HG02981 (cell line): ENCODE measurements at regions not wholly inside any gene's neighbourhood (a gene's known extent, or its start where the extent isn't known, plus 50 kb on each side); places are given as distances from the start of the nearest gene placed in this dataset.

ENCODE experiments used
- ATAC-seq: cut with Tn5 transposase; IDR thresholded peaks from one replicate; pipeline ENCODE4 v1.9.1; 2021; ENCODE audit warnings: mild to moderate bottlenecking, moderate library complexity; ENCODE audit not compliant: unreplicated experiment

- ATAC-seq = no peak
Measured at GRCh38 chr5:4857761-4858160, 282.4 kb upstream of the ADAMTS16 start.

DNA sequence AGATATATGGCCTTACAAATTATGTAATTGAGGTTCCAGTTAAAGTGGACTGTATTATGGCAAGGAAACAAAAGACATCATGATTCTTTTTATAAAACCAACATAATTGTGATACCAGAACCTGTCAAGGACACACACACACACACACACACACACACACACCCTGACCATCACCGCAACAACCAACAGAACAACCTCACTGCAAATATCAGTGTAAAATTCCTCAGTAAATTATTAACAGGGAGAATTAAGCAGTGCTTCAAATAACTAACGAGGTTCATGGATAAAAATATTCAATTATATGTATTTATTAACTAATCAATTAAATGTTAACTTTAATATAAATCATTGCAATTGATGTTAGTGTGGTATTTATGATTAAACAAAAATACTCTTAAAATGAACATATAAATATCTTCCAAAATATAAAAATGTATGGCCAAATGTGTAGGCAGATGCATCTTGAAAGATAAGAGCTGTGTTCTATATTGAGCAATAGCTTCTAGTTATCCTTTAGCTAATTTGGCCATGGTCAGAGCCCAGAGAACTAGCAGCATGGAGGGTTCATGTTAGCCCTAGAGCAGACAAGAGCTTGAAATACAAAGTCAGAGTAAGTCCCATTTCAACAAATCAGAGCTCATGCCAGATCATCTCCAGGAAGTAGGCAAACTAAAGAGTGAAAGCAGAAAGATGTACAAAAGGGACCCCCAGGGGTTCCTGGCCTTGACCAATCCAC lies 280.5 kb upstream of the ADAMTS16 start:
- no peak for ATAC-seq

DNA sequence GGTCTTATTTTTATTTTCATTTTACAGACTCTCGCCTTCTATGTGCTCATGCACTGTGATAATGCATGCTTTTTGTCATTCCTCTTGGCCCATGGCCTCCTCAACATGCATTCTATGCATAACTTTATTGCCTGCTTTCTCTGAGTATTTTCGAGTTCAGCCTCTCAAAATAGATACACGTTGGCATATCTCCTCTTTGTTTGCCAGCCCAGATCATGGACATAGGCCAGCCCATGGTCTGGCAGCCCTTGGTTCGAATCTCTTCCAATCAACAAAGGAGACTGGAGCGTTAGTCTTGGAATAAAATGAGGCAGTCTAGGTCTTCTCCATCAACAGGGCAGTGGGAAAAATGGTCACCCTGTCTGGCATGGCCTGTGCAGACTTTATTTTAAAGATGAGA lies 279.5 kb upstream of the ADAMTS16 start:
- ATAC-seq = no peak

- no peak for ATAC-seq
Measured at GRCh38 chr5:4862500-4862899, 277.6 kb upstream of the ADAMTS16 start.

DNA sequence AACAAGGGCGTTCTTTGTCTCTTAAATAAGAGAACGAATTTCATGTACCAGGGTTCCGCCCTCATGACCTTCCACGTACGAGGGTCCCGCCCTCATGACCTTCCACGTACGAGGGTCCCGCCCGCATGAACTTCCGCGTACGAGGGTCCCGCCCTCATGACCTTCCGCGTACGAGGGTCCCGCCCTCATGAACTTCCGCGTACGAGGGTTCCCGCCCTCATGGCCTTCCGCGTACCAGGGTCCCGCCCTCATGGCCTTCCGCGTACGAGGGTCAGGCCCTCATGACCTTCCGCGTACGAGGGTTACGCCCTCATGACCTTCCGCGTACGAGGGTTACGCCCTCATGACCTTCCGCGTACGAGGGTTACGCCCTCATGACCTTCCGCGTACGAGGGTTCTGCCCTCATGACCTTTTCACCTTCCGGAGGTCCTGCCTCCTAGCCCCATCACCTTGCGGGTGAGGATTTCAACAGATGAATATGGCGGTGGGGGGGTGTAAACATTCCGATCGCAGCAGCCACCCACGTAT lies 273.9 kb upstream of the ADAMTS16 start:
- ATAC-seq = no peak

GRCh38 chr5:4866817-4867216 lies 273.3 kb upstream of the ADAMTS16 start:
- no peak for ATAC-seq

GRCh38 chr5:4868140-4868735 lies 271.9 kb upstream of the ADAMTS16 start:
- peak; percentile 66 for ATAC-seq

GRCh38 chr5:4873652-4874051 lies 266.5 kb upstream of the ADAMTS16 start:
- no peak for ATAC-seq

GRCh38 chr5:4874097-4874496 lies 266.0 kb upstream of the ADAMTS16 start:
- ATAC-seq = no peak

DNA sequence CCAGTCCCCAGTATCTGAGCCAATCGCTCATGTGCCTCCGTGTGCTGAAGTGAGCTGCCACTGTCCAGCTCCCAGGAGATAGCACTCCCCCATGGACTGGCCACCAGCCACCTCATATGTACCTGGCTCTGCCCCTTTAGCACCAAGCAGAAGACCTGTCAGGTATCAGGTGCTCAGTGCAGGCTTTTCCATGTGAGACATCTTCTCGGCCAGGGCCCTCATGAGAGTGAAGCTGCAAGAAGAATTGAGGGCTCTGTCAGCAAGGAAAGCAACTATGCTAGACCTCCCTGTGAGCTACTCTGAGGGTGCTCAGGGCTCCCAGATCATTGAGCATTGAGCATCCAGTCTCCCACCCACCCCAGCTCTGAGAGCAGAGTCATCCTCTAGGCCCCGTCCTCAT lies 264.2 kb upstream of the ADAMTS16 start:
- ATAC-seq = no peak

DNA sequence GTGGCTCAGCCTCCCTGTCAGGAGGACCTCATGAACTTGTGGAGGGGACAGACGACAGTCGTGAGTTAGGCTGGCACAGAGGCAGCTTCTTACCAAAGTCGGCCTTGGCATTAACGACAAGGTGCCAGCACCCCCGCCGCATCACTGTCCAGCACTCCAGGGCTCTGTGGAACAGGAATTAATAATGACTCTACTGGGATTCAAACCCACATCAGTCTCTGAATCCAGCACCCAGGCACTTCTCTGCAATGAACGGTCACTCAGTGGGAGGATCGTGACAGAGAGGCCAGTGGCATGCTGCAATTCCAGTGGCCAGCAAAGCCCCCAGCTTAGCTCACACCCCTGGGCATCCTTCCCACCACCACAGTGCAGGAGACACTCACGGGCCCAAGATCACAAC lies 263.3 kb upstream of the ADAMTS16 start:
- no peak for ATAC-seq

DNA sequence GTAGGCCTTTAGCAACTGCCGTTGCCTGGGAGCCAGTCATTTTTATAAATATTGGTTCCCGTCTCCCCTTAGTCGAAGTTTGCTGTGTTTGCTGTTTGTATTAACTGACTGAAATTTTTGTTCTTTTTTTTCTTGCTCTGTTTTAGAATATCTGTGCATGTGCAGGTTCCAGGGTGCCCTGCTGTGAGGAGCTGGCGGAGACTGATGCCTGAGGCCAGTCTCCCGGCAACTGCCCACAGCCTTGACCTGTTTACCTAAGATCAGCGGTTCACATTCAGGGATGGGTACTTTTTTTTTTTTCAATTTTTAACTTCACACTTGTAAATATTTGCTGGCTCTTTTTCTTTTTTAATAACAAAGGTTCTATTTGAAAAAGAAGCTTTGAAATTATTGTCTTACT lies 262.6 kb upstream of the ADAMTS16 start:
- no peak for ATAC-seq

GRCh38 chr5:4879075-4879474 lies 261.1 kb upstream of the ADAMTS16 start:
- ATAC-seq = no peak

DNA sequence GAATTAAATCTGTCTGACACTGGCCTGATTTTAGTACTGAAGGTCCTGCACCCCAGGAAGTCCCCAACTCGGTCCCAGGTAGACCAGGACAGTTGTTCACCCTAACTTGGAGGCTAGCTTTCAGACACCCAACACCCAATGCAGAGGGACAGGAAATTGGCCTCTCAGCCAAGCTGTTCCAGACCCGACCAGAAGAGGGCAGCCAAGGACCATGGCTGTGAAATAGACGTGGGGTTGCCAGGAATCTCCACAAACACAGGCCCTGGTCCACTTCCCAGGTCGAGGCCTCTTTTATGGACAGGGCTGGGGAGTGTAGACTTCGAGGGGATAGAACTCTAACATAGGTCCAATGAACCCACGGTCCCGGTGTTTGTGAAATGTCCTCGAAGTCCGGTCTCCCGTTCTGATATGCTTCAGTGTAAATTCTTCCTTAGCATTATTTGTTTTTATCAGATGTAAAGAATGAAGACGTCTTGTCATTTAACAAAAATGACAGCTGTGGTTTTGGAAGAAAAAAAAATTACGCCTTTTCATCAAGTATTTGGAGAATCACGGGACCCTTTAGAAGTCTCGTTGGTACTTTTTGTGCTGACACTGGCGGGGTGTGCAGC lies 260.3 kb upstream of the ADAMTS16 start:
- ATAC-seq = peak; percentile 71

DNA sequence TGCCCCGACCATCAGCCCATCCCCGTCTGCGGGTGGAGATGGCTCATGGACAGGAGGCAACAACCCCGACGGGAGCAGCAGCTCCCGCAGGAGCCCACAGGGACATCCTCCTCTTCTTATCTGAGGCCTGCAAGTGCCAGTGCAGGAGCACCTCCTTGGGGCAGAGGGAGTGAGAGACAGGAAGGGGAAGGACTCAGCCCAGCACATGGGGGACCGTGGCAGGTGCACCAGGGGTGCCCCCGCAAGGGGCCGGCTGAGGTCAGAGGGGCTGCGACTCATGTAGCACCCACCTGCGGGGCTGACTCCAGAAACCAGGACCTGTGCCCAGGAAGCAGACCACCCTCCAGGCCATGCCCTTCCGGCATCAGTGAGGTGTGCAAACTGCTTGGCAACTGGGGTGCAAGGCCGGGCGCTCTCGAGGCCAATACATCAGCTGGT lies 259.8 kb upstream of the ADAMTS16 start:
- no peak for ATAC-seq

DNA sequence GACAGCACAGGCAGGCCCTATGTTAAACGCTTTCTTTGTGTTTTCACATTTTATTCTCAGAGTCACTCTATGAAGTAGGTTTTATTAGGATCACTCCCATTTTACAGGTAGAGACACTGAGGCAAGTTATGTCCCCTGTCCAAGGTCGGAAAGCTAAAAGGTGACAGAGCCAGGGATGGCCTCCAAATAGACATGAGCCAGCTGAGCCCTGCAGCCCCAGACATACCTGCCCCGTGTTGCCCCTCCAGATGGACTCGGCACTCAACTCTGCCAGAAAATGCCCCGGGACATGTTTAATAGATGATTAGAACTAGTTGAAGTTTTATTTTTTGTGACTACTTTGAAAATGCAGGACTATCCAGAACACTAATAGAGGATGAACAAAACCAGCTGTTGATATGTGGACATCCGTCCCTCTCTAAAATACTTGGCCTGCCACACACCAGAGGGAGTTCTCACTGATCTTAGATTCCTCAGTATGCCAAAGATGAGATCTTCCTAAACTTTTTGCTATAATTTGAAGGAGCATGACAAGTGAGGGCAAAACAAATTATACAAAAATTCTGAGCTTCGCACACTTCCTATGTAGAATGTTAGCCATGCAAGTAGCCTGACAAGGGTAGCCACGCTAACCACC lies 258.6 kb upstream of the ADAMTS16 start:
- no peak for ATAC-seq

- ATAC-seq = no peak
Measured at GRCh38 chr5:4882186-4882585, 257.9 kb upstream of the ADAMTS16 start.

DNA sequence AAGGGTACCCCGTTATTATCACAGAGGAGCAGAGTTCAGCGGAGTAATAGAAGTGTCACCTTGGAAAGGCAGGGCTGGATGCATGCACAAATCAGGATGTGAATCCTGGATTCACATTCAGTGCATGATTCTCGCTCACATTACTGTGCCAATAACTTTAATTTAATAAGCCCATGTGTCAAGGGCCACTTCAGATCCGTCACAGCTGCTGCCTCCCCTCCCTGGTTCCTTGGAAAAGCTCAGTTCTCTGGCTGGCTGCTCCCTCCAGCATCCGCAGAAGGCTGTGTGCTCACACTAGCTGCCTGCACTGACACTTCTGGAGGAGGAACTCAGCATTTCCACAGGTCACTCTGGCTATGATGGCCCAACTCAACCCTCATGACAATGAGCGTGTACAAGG lies 256.8 kb upstream of the ADAMTS16 start:
- ATAC-seq = no peak

DNA sequence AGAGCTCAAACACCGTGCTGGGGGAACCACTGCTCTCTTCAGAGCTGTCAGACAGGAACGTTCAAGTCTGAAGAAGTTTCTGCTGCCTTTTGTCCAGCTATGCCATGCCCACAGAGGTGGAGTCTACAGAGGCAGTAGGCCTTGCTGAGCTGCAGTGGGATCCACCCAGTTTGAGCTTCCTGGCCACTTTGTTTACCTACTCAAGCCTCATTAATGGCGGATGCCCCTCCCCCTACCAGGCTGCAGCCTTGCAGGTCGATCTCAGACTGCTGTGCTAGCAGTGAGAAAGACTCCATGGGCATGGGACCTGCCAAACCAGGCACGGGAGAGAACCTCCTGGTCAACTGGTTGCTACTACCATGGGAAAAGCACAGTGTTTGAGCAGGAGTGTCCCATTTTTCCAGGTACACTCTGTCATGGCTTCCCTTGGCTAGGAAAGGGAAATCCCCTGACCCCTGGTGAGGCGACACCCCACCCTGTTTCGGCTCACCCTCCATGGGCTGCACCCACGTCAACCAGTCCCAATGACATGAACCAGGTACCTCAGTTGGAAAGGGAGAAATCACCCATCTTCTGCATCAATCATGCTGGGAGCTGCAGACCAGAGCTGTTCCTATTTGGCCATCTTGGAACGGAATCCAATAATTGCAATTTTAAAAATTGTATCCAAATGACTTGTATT lies 246.9 kb upstream of the ADAMTS16 start:
- ATAC-seq = no peak

DNA sequence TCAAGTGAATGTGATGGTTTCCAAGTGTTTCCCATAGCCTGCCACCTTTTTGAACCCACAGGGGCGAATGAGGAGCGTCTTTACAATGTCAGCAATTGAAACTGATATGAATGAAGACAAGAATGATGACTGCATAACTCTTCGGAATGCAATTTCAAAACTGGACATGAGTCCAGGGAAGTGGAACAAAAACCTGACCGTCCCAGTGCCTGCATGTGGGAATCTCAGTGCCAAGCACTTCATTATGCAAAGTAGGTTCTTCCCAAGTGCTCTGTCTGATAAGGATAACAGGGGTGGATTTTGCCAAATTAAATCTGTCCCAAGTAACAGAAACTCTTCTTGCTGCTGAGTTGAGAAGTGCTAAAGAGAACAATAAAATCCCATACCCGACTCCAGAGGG lies 243.8 kb upstream of the ADAMTS16 start:
- ATAC-seq = no peak

DNA sequence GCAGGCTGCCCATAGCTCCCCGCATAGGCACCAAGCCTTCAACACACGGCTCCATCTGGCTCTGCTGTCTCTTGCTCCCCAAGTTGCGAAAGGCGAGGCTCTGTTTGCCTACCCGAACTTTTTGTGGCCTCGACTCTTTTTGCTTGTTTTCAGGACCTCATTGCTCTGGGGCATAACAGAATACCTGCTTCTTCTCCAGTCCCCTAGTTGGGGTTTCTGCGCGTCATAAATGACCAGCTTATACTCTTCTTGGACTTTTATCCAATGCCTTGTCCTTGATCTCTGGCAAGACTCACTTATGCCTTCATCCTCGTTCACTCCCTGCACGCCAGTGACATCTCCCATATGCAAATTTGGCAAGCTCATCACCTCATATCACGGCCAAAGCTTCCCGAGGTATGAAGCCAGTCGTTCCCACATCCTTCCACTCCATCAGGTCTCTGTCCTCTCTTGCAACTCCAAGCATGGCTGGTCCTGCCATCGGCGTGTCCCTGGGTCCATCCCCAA lies 238.8 kb upstream of the ADAMTS16 start:
- ATAC-seq = no peak
